PC-9 (cell line): ENCODE measurements at regions not wholly inside any gene's neighbourhood (a gene's known extent, or its start where the extent isn't known, plus 50 kb on each side); places are given as distances from the start of the nearest gene placed in this dataset.

Experiments used
- CTCF ChIP-seq: fragments of 200-600 bp; sonication (generic); conservative IDR thresholded peaks from 2 replicates; pipeline ENCODE4 v1.6.1; 2017; ENCODE audit warnings: mixed run types, antibody characterized with exemption, mild to moderate bottlenecking, moderate library complexity
- EZH2 ChIP-seq: fragments of 200-600 bp; sonication (generic); IDR thresholded peaks from 2 replicates; pipeline ENCODE4 v1.8.0; 2017; ENCODE audit warnings: antibody characterized with exemption, low read depth

GRCh38 chr17:62882878-62883277, 74.8 kb upstream of the MARCHF10 start:
- no peak for TF ChIP-seq CTCF
- TF ChIP-seq EZH2 = no peak
